ENCODE measurements at regions not wholly inside any gene's neighbourhood (a gene's known extent, or its start where the extent isn't known, plus 50 kb on each side); places are given as distances from the start of the nearest gene placed in this dataset.

DNA sequence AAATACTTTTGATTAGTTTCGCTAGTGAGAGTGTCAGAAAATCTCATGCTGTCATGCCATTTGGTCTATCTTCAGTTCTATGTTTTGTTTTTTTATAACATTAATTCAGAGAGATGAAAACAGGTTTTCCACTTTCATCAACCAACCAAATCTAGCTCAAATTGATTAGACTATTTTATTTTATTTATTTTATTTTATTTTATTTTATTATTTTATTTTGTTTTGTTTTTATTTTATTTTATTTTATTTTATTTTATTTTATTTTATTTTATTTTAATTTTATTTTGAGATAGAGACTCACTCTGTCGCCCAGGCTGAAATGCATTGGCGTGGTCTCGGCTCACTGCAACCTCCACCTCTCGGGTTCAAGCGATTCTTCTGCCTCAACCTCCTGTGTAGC is 1391.0 kb upstream of the ADGRB3 start:
- Mint-ChIP-seq H3K27me3 (no peaks in the 10 kb centered on the region), H3K36me3 (no peaks in the 10 kb centered on the region), H3K9me3 (peaks cover 1% of the 10 kb centered on the region), H3K4me3 (no peak overlapping the region), H3K4me1 (peaks cover 1% of the 10 kb centered on the region), H3K27ac (no peak overlapping the region)
- ATAC-seq (ENCODE audit: low read depth) (no peak), DNase-seq (no peak)
- POLR2A ChIA-PET, result no interaction called here

DNA sequence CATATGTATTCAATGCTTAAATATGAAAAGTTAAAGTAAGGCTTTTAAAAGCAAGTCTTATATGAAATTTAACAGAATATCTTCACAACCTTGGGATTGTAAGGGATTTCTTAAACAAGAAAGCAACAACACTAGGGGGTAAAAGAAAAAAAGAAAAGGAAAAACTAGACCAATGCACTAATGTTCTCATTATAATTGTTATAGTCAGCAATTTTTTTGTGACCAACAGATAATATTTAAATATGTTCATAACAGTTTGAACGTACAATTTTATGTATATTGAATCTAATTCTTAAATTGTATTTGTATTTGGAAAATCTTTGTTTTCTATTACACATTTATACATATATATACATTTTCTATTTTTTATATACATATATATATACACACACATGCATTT is 1397.8 kb upstream of the ADGRB3 start:
- ATAC-seq (ENCODE audit: low read depth) (no peak), DNase-seq (no peak)
- Mint-ChIP-seq H3K4me1 (no peaks in the 10 kb centered on the region), H3K27me3 (no peaks in the 10 kb centered on the region), H3K36me3 (no peaks in the 10 kb centered on the region), H3K9me3 (peaks cover 2% of the 10 kb centered on the region), H3K27ac (no peak overlapping the region), H3K4me3 (no peak overlapping the region)
- POLR2A ChIA-PET, result no interaction called here

DNA sequence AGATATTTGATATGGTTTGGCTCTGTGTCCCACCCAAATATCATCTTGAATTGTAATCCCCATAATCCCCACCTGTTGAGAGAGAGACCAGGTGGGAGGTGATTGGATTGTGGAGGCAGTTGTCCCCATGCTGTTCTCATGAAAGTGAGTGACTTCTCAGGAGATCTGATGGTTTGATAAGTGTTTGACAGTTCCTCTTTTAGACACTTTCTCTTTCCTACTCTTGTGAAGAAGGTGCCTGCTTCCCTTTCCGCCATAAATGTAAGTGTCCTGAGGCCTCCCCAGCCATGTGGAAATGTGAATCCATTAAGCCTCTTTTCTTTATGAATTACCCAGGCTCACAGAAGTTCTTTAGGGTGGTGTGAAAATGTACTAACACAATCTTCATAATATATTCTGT is 1404.0 kb upstream of the ADGRB3 start:
- H3K9me3 Mint-ChIP-seq, result no peaks in the 10 kb centered on the region

DNA sequence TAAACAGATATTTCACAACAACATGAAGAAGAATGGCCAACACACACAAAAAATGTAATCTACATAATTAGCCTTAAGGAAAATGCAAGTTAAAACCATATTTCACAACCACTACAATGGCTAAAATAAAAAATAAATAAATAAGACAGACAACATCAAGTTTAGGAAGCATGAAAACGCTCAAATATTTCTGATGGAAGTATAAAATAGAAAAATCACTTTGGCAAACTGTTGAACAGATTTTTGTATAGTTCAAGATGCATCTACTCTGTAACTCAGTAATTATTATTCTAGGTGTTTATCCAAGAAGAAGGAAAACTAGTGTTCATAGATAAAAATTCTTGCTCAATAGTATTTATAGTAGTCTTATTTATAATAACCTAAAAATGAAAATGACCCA is 1410.1 kb upstream of the ADGRB3 start:
- no peaks in the 10 kb centered on the region for H3K27me3 Mint-ChIP-seq
- H3K27ac Mint-ChIP-seq, result no peak overlapping the region
- DNase-seq, result no peak
- POLR2A ChIA-PET, result no interaction called here
- peaks cover 8% of the 10 kb centered on the region for H3K9me3 Mint-ChIP-seq
- H3K4me3 Mint-ChIP-seq, result no peak overlapping the region
- no peaks in the 10 kb centered on the region for H3K4me1 Mint-ChIP-seq
- no peaks in the 10 kb centered on the region for H3K36me3 Mint-ChIP-seq
- no peak for ATAC-seq (ENCODE audit: low read depth)

More for the DNA sequence above, 1404.0 kb upstream of the ADGRB3 start:
- POLR2A ChIA-PET, result no interaction called here
- Mint-ChIP-seq H3K36me3 (no peaks in the 10 kb centered on the region), H3K27ac (no peak overlapping the region), H3K4me3 (no peak overlapping the region), H3K27me3 (no peaks in the 10 kb centered on the region), H3K4me1 (no peaks in the 10 kb centered on the region)
- ATAC-seq (ENCODE audit: low read depth), result no peak
- DNase-seq, result no peak

DNA sequence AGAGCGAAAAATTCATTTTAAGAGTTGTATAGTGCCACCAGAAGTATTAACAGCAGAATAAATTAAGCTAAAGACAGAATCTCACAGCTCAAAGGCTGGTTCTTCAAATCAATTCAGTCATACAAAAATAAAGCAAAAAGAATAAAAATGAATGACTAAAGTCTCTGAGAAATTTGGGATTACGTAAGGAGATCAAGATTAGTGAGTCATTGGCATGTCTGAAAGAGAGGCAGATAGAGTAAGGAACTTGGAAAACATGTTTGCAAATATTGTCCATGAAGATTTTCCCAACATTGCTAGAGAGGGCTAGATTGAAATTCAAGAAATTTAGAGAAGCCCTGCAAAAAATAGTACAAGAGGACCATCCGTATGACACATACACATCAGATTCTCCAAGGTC is 1413.9 kb upstream of the ADGRB3 start:
- no peaks in the 10 kb centered on the region for H3K27me3 Mint-ChIP-seq
- POLR2A ChIA-PET, result no interaction called here
- H3K36me3 Mint-ChIP-seq, result no peaks in the 10 kb centered on the region
- no peak overlapping the region for H3K27ac Mint-ChIP-seq
- no peak for DNase-seq
- ATAC-seq (ENCODE audit: low read depth), result no peak
- peaks cover 15% of the 10 kb centered on the region for H3K9me3 Mint-ChIP-seq
- no peaks in the 10 kb centered on the region for H3K4me1 Mint-ChIP-seq
- no peak overlapping the region for H3K4me3 Mint-ChIP-seq

DNA sequence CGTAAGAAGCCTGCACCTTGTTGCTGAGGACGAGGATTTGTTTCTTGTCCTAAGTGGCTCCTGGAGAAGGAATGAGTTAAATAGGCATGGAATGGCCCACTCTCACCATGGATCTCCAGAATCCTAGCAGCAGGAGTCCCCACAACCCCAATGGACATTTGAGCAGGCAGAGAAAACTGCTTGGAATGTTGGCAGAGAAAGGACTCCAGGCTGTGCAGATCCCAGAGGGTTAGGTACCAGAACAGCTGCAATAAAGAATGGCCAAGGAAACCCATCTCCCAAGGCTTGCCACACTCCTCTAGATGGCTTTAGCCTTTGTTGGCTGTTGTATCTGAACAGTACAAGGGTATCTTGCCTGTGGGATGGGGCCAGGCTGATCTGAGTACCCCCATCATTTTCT is 1415.7 kb upstream of the ADGRB3 start:
- POLR2A ChIA-PET, result no interaction called here
- H3K4me3 Mint-ChIP-seq, result no peak overlapping the region
- ATAC-seq (ENCODE audit: low read depth), result no peak

DNA sequence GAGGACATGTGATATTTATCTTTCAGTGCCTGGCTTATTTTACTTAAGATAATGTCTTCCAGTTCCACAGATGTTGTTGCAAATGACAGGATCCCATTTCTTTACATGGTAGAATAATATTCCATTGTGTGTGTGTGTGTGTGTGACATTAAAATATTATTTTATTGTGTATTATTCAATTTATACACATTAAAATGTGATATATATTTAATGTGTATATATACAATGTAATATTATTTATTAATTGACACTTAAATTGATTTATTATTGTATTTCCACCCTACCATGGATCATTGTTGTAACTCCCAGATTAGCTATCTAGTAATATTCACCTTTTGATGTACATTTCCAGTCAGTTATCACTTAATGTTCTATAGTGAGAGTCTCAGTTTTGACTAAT is 1422.5 kb upstream of the ADGRB3 start:
- DNase-seq (no peak), ATAC-seq (ENCODE audit: low read depth) (no peak)
- POLR2A ChIA-PET, result no interaction called here
- Mint-ChIP-seq H3K36me3 (no peaks in the 10 kb centered on the region), H3K4me3 (no peak overlapping the region), H3K4me1 (no peaks in the 10 kb centered on the region), H3K27me3 (no peaks in the 10 kb centered on the region), H3K9me3 (peaks cover 8% of the 10 kb centered on the region), H3K27ac (no peak overlapping the region)

More for the DNA sequence above, 1415.7 kb upstream of the ADGRB3 start:
- Mint-ChIP-seq H3K9me3 (peaks cover 18% of the 10 kb centered on the region), H3K36me3 (no peaks in the 10 kb centered on the region), H3K27me3 (no peaks in the 10 kb centered on the region), H3K4me1 (no peaks in the 10 kb centered on the region), H3K27ac (no peak overlapping the region)
- no peak for DNase-seq

DNA sequence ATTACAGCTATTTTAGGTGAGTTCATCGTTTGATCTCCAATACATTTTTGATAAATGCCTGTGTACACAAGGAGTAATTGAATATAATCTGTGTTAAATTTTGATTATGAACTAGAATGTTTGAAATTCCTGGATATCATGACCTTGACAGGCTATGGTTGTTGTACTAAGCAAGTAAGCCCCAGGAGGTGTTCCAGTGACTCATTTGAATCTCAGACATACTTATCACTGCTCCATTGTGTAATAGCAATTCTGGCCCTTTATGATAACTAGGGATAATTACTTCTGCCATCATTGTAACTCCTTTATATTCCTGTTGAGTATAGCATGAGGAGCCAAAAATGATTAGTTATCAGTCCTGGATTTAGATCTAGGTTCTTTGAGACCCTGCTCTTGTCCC is 1424.6 kb upstream of the ADGRB3 start:
- H3K36me3 Mint-ChIP-seq, result no peaks in the 10 kb centered on the region

DNA sequence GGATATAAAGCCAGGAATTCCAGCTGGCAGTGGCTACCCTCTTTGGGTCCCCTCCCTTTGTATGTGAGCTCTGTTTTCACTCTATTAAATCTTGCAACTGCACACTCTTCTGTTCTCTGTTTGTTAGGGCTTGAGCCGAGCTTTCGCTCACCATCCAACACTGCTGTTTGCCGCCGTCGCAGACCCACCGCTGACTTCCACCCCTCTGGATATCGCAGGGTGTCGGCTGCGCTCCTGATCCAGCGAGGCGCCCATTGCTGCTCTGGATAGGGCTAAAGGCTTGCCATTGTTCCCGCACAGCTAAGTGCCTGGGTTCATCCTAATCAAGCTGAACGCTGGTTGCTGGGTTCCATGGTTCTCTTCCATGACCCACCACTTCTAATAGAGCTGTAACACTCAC is 1433.5 kb upstream of the ADGRB3 start:
- no peaks in the 10 kb centered on the region for H3K4me1 Mint-ChIP-seq
- POLR2A ChIA-PET, result no interaction called here
- no peaks in the 10 kb centered on the region for H3K27me3 Mint-ChIP-seq
- no peaks in the 10 kb centered on the region for H3K36me3 Mint-ChIP-seq
- no peak overlapping the region for H3K27ac Mint-ChIP-seq
- no peak for ATAC-seq (ENCODE audit: low read depth)
- DNase-seq, result no peak
- no peak overlapping the region for H3K4me3 Mint-ChIP-seq
- peaks cover 10% of the 10 kb centered on the region for H3K9me3 Mint-ChIP-seq

More for the DNA sequence above, 1424.6 kb upstream of the ADGRB3 start:
- Mint-ChIP-seq H3K4me1 (no peaks in the 10 kb centered on the region), H3K4me3 (no peak overlapping the region), H3K9me3 (peaks cover 3% of the 10 kb centered on the region), H3K27me3 (no peaks in the 10 kb centered on the region), H3K27ac (no peak overlapping the region)
- POLR2A ChIA-PET, result no interaction called here
- no peak for ATAC-seq (ENCODE audit: low read depth)
- DNase-seq, result no peak

DNA sequence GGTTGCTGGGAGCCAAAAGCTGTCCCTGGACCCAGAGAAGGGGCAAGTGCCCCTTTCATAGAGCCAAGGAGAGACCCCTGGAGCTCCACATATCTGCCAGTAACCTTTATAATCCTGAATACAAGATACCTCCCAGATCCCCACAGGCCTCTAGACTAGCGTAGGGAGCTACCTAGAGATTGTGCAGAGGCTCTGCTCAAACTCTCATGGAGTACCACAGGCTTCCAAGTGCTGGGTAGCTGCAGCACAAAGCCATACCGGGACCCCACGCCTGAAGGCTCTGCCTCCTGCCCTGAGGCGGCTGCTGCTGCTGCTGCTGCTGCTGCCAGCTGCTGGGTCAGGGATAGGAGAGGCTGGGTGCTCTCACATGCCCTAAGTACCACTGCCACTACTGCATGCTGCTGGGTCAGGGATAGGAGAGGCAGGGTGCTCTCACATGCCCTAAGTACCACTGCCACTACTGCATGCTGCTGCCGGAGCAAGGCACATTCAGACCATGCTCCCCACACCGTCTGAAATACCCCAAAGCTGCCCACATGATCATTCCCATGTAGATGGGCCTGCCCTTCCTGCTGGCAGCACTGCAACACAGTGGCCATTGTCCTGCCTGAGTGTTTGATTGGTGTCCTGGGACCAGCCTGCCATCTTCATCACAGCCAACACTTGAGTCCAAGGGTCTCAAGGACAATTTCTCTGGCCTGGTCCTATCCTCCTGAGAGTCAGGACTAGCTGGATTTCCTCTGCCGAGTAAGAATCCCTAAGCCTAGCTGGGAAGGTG is 1434.3 kb upstream of the ADGRB3 start:
- H3K4me3 Mint-ChIP-seq, result no peak overlapping the region
- DNase-seq (no peak), ATAC-seq (ENCODE audit: low read depth) (no peak)
- H3K4me1 Mint-ChIP-seq, result no peaks in the 10 kb centered on the region
- no peaks in the 10 kb centered on the region for H3K36me3 Mint-ChIP-seq
- no peaks in the 10 kb centered on the region for H3K27me3 Mint-ChIP-seq
- H3K9me3 Mint-ChIP-seq, result peaks cover 12% of the 10 kb centered on the region
- POLR2A ChIA-PET, result no interaction called here
- H3K27ac Mint-ChIP-seq, result no peak overlapping the region

DNA sequence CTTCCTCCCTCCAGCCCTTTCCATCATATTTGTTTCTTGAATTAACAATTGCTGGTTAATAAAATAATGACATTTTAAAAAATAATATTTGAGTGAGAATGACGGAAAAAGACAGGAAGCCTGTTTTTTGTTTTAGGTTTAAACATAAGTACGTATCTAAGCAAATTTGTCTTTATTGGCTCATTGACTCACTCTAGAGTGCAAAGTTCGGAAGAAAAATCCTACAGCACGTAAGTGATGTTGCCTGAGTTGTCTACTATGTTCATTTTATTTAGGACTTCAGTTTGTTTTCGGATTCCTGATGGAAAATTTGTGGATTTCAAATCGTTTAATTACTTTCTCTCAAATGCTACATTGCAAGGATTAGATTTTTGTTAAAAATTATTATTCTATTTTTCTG is 1435.7 kb upstream of the ADGRB3 start:
- H3K36me3 Mint-ChIP-seq, result no peaks in the 10 kb centered on the region
- peaks cover 13% of the 10 kb centered on the region for H3K9me3 Mint-ChIP-seq
- POLR2A ChIA-PET, result no interaction called here

DNA sequence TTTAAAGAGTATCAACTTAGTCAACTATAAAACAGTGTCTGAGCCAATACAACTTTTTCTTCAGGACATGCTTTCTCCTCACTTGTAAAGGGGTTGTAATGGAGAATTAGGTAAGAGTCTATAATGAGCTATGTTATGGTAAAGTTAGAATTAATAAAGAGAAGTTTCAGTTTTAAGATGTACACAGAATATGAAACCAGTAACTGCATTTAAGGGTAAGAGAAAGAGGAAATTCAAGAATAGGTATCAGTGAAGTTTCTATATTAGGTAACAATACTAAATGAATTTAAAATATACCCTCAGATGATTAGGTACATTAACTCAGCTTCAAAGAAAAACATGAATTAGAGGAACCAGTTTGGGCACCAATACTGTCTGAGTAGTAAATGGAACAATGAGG is 1444.3 kb upstream of the ADGRB3 start:
- H3K4me1 Mint-ChIP-seq, result no peaks in the 10 kb centered on the region

More for the DNA sequence above, 1435.7 kb upstream of the ADGRB3 start:
- Mint-ChIP-seq H3K4me1 (no peaks in the 10 kb centered on the region), H3K4me3 (no peak overlapping the region), H3K27me3 (no peaks in the 10 kb centered on the region), H3K27ac (no peak overlapping the region)
- ATAC-seq (ENCODE audit: low read depth) (no peak), DNase-seq (no peak)

DNA sequence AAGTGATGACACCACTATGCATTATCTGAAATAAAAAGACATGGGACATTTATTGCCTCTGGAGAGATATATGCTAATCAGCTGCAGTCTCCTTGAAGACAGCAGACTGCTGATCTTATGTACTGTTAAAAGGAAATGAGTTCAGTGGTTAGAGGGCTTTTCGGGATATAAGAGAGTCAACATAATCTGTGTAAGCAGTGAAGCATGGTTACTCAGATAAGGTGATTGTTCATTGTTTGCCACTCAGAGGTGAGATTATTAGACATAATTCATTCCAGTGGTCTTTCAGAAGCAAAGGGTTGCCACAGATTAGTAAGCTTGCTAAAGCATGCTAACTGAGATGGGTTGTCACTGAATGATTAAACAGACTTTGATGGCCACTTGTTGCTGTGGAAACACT is 1450.7 kb upstream of the ADGRB3 start:
- POLR2A ChIA-PET, result no interaction called here
- Mint-ChIP-seq H3K9me3 (no peaks in the 10 kb centered on the region), H3K27ac (no peak overlapping the region), H3K27me3 (no peaks in the 10 kb centered on the region), H3K4me1 (no peaks in the 10 kb centered on the region), H3K4me3 (no peak overlapping the region), H3K36me3 (no peaks in the 10 kb centered on the region)
- ATAC-seq (ENCODE audit: low read depth), result no peak
- DNase-seq, result no peak

More for the DNA sequence above, 1444.3 kb upstream of the ADGRB3 start:
- Mint-ChIP-seq H3K36me3 (no peaks in the 10 kb centered on the region), H3K4me3 (no peak overlapping the region), H3K27ac (no peak overlapping the region), H3K27me3 (no peaks in the 10 kb centered on the region), H3K9me3 (peaks cover 5% of the 10 kb centered on the region)
- POLR2A ChIA-PET, result no interaction called here
- DNase-seq (no peak), ATAC-seq (ENCODE audit: low read depth) (no peak)

DNA sequence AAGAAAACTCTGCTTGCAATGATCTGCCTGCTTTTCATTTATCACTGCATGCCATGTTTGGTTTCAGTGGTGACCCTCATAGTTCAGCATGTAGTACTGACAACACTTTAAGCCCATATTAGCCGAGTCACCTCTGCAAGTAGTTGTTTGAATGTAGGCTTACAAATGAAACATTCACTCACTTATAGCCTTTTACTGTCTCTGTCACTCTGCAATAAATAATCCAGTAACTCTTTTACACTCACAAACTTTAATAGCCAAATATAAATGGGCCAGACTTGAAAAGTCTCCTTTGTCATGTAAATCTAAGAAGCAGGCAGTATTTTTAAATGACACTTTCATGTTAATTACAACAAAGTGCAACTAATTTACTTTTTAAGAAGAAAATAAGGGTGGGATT is 1460.0 kb upstream of the ADGRB3 start:
- POLR2A ChIA-PET, result no interaction called here
- Mint-ChIP-seq H3K36me3 (no peaks in the 10 kb centered on the region), H3K27me3 (no peaks in the 10 kb centered on the region), H3K4me3 (no peak overlapping the region), H3K4me1 (no peaks in the 10 kb centered on the region), H3K9me3 (peaks cover 2% of the 10 kb centered on the region), H3K27ac (no peak overlapping the region)
- no peak for ATAC-seq (ENCODE audit: low read depth)
- DNase-seq, result no peak

DNA sequence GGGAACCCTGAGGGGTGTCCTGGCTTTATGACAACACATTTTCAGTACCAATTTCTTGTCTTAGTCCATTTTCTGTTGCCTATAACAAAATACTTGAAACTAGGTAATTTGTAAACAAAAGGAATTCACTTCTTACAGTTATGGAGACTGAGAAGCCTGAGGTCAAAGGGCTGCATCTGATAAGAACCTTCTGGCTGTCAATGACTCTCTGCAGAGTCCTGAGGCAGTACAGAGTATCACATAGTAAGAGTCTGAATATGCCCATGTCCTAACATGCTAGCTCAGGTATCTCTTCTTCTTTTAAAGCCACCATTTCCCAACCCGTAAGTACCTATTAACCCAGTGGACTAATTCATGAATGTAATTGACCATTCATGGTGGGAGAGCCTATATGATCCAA is 1458.6 kb upstream of the EYS start:
- no peaks in the 10 kb centered on the region for H3K4me1 Mint-ChIP-seq
- peaks cover 3% of the 10 kb centered on the region for H3K9me3 Mint-ChIP-seq
- H3K36me3 Mint-ChIP-seq, result no peaks in the 10 kb centered on the region
- DNase-seq (no peak), ATAC-seq (ENCODE audit: low read depth) (no peak)
- H3K4me3 Mint-ChIP-seq, result no peak overlapping the region
- no peak overlapping the region for H3K27ac Mint-ChIP-seq
- POLR2A ChIA-PET, result no interaction called here
- H3K27me3 Mint-ChIP-seq, result no peaks in the 10 kb centered on the region
